ENCODE measurements at regions not wholly inside any gene's neighbourhood (a gene's known extent, or its start where the extent isn't known, plus 50 kb on each side); places are given as distances from the start of the nearest gene placed in this dataset.
"Not testable (repeated sequence)": the region's sequence is repeated elsewhere in the genome, so short reads cannot be mapped to it uniquely, and the experiment has no call there.

- Histone ChIP-seq H3K4me1 (no peaks in the 10 kb centered on the region), H3K4me3 (no peak overlapping the region), H3K27me3 (no peaks in the 10 kb centered on the region), H3K9me3 (replicated peaks in 1 of 11) (peaks cover 0 to 10% (median 7%) of the 10 kb centered on the region in 11 experiments; a peak in 11 of 22 replicates), H3K36me3 (no peaks in the 10 kb centered on the region), H4K20me1 (no peaks in the 10 kb centered on the region), H3K9ac (no peak overlapping the region), H3K4me2 (no peak overlapping the region), H3K27ac (no peak overlapping the region)
- no peak for TF ChIP-seq Cebpa-rat (IDR thresholded peaks at IDR 0.05)
Observed at GRCh38 chr3:63719796-63720445, 67.4 kb downstream of the SNTN start.

GRCh38 chr3:63720951-63721350, 68.5 kb downstream of the SNTN start:
- not testable (repeated sequence) for H3K9ac ChIP-seq

GRCh38 chr3:63724987-63725386, 72.5 kb downstream of the SNTN start:
- Histone ChIP-seq H3K9me3 (replicated peaks in 1 of 11) (peaks cover 0 to 10% (median 7%) of the 10 kb centered on the region in 11 experiments; a peak in 11 of 22 replicates), H3K27ac (no peak overlapping the region), H3K27me3 (no peaks in the 10 kb centered on the region), H3K36me3 (no peaks in the 10 kb centered on the region), H3K9ac (no peak overlapping the region), H3K4me1 (no peaks in the 10 kb centered on the region), H3K4me3 (no peak overlapping the region), H4K20me1 (no peaks in the 10 kb centered on the region), H3K4me2 (no peak overlapping the region)
- no peak for TF ChIP-seq Cebpa-rat (IDR thresholded peaks at IDR 0.05)

More at GRCh38 chr3:63720951-63721350, 68.5 kb downstream of the SNTN start:
- not testable (repeated sequence) for H3K27me3 ChIP-seq, H3K27ac ChIP-seq, H3K36me3 ChIP-seq, H4K20me1 ChIP-seq, H3K4me1 ChIP-seq, H3K4me3 ChIP-seq, H3K4me2 ChIP-seq
- H3K9me3 ChIP-seq (replicated peaks in 1 of 11): peaks cover 0 to 10% (median 7%) of the 10 kb centered on the region in 11 experiments; a peak in 11 of 22 replicates

- no peak for TF ChIP-seq Cebpa-rat (IDR thresholded peaks at IDR 0.05)
- H3K36me3 ChIP-seq: no peaks in the 10 kb centered on the region
- no peak overlapping the region for H3K4me3 ChIP-seq
- H3K27ac ChIP-seq: no peak overlapping the region
- no peaks in the 10 kb centered on the region for H4K20me1 ChIP-seq
- H3K27me3 ChIP-seq: no peaks in the 10 kb centered on the region
- H3K9ac ChIP-seq: no peak overlapping the region
- H3K9me3 ChIP-seq (replicated peaks in 1 of 11): peaks cover 0 to 8% (median 7%) of the 10 kb centered on the region in 11 experiments; a peak in 11 of 22 replicates
- no peak overlapping the region for H3K4me2 ChIP-seq
- H3K4me1 ChIP-seq: no peaks in the 10 kb centered on the region
Observed at GRCh38 chr3:63726656-63727055, 74.2 kb downstream of the SNTN start.

- Histone ChIP-seq H4K20me1 (no peaks in the 10 kb centered on the region), H3K4me1 (no peaks in the 10 kb centered on the region), H3K4me3 (no peak overlapping the region), H3K27ac (no peak overlapping the region), H3K9me3 (replicated peaks in 1 of 11) (peaks cover 0 to 3% (median under 1%) of the 10 kb centered on the region in 11 experiments; a peak in 6 of 22 replicates), H3K4me2 (no peak overlapping the region), H3K36me3 (no peaks in the 10 kb centered on the region), H3K9ac (no peak overlapping the region), H3K27me3 (no peaks in the 10 kb centered on the region)
- TF ChIP-seq Cebpa-rat (IDR thresholded peaks at IDR 0.05): no peak
Observed at GRCh38 chr3:63727233-63727632, 74.8 kb downstream of the SNTN start.

GRCh38 chr3:63731866-63732265, 79.4 kb downstream of the SNTN start:
- no peaks in the 10 kb centered on the region for H3K9me3 ChIP-seq (replicated peaks in 1 of 11)
- no peaks in the 10 kb centered on the region for H4K20me1 ChIP-seq
- H3K4me1 ChIP-seq: no peaks in the 10 kb centered on the region
- no peak overlapping the region for H3K4me2 ChIP-seq
- H3K9ac ChIP-seq: no peak overlapping the region
- no peak for TF ChIP-seq Cebpa-rat (IDR thresholded peaks at IDR 0.05)
- H3K36me3 ChIP-seq: no peaks in the 10 kb centered on the region
- no peak overlapping the region for H3K27ac ChIP-seq
- no peak overlapping the region for H3K4me3 ChIP-seq
- H3K27me3 ChIP-seq: no peaks in the 10 kb centered on the region

GRCh38 chr3:63733278-63733677, 80.8 kb downstream of the SNTN start:
- not testable (repeated sequence) for H3K36me3 ChIP-seq; H4K20me1 ChIP-seq; H3K4me3 ChIP-seq; H3K4me1 ChIP-seq; H3K9ac ChIP-seq; H3K27me3 ChIP-seq; H3K4me2 ChIP-seq; H3K27ac ChIP-seq; H3K9me3 ChIP-seq (replicated peaks in 1 of 11)

- not testable (repeated sequence) for H3K27ac ChIP-seq; H3K9ac ChIP-seq; H4K20me1 ChIP-seq; H3K4me3 ChIP-seq; H3K27me3 ChIP-seq; H3K4me1 ChIP-seq; H3K36me3 ChIP-seq; H3K4me2 ChIP-seq; H3K9me3 ChIP-seq (replicated peaks in 1 of 11)
Observed at GRCh38 chr3:63734632-63735031, 82.2 kb downstream of the SNTN start.

- H3K4me1 ChIP-seq; H3K9me3 ChIP-seq (replicated peaks in 1 of 11); H3K27ac ChIP-seq; H4K20me1 ChIP-seq; H3K9ac ChIP-seq; H3K36me3 ChIP-seq; H3K4me3 ChIP-seq; H3K27me3 ChIP-seq; H3K4me2 ChIP-seq: not testable (repeated sequence)
Observed at GRCh38 chr3:63736757-63737156, 82.3 kb upstream of the C3orf49 start.

- not testable (repeated sequence) for H3K4me1 ChIP-seq; H3K9me3 ChIP-seq (replicated peaks in 1 of 11); H3K4me2 ChIP-seq
Observed at GRCh38 chr3:63738577-63738976, 80.5 kb upstream of the C3orf49 start.

More at GRCh38 chr3:63738577-63738976, 80.5 kb upstream of the C3orf49 start:
- H3K27me3 ChIP-seq, H3K36me3 ChIP-seq, H3K9ac ChIP-seq, H4K20me1 ChIP-seq, H3K27ac ChIP-seq, H3K4me3 ChIP-seq: not testable (repeated sequence)

Measured in BLaER1 treated with 17β-estradiol and CSF1 and Interleukin-3, amounts not matched to agents 10 nM and 100 nM (cell line).